Kidney (tissue), 13 donors: ENCODE measurements at regions not wholly inside any gene's neighbourhood (a gene's known extent, or its start where the extent isn't known, plus 50 kb on each side); places are given as distances from the start of the nearest gene placed in this dataset.

ENCODE experiments used
- DNase-seq, 5 donors: peaks; one replicate each; pipeline ENCODE4 v3.0.0-alpha.2; 2013 to 2020
- FAIRE-seq: peaks from 2 replicates; lab custom pipeline; 2012; peaks lifted over from hg19 to GRCh38; lab: Jason Lieb, UNC
- H3K27ac ChIP-seq, 2 donors: one replicate each; pipeline ENCODE4 v1.7.0; 2013; ENCODE audit warnings: low read depth in 2 of 2, low read length in 2 of 2, inconsistent platforms in 1 of 2
- H3K27me3 ChIP-seq: one replicate; pipeline ENCODE4 v1.7.1; 2013; ENCODE audit warnings: low read length, inconsistent platforms; ENCODE audit not compliant: control insufficient read depth, insufficient read depth
- H3K36me3 ChIP-seq, 3 donors: one replicate each; pipeline versions ENCODE4 v1.7.0 to v1.7.1; 2013; ENCODE audit warnings: low read length in 3 of 3, control low read depth in 1 of 3, inconsistent platforms in 1 of 3; ENCODE audit not compliant: insufficient read depth in 3 of 3, control insufficient read depth in 2 of 3
- H3K4me1 ChIP-seq, 3 donors: one replicate each; pipeline versions ENCODE4 v1.7.0 to v1.7.1; 2013; ENCODE audit warnings: low read length in 3 of 3, inconsistent platforms in 1 of 3, low read depth in 1 of 3; ENCODE audit not compliant: control insufficient read depth in 2 of 3, insufficient read depth in 2 of 3
- H3K4me3 ChIP-seq, 3 donors: one replicate each; pipeline versions ENCODE4 v1.7.0 to v1.8.1; 2013; ENCODE audit warnings: low read length in 3 of 3, control low read depth in 1 of 3, inconsistent platforms in 1 of 3
- H3K9ac ChIP-seq, 3 donors: one replicate each; pipeline versions ENCODE4 v1.7.0 to v1.7.1; 2013; ENCODE audit warnings: low read length in 3 of 3, control low read depth in 1 of 3, inconsistent platforms in 1 of 3
- H3K9me3 ChIP-seq, 3 donors: one replicate each; pipeline versions ENCODE4 v1.7.0 to v1.7.1; 2013; ENCODE audit warnings: low read length in 3 of 3, control low read depth in 1 of 3, inconsistent platforms in 1 of 3; ENCODE audit not compliant: control insufficient read depth in 2 of 3, insufficient read depth in 1 of 3
- intact Hi-C: fragments of 100-400 bp; cut with DNase I; formaldehyde crosslinking; loops from one replicate; pipeline ENCODE4 v1.11.1; 2022
- TF ChIP-seq, protein P1 (sequence below): IDR thresholded peaks from 3 replicates; pipeline ENCODE4 v1.5.1; 2012; ENCODE audit warnings: mild to moderate bottlenecking, moderate library complexity, borderline replicate concordance; ENCODE audit not compliant: insufficient read depth; ENCODE audit errors: extremely low read depth
- donor health status: control.
- donor health status: control.
- donor health status: control.
- donor health status: control.
- donor health status: control.
- donor health status: DM: yes; HTN: yes; CAD: no.
- donor health status: Normal renal cell carcinoma (clear cell type).

DNA sequence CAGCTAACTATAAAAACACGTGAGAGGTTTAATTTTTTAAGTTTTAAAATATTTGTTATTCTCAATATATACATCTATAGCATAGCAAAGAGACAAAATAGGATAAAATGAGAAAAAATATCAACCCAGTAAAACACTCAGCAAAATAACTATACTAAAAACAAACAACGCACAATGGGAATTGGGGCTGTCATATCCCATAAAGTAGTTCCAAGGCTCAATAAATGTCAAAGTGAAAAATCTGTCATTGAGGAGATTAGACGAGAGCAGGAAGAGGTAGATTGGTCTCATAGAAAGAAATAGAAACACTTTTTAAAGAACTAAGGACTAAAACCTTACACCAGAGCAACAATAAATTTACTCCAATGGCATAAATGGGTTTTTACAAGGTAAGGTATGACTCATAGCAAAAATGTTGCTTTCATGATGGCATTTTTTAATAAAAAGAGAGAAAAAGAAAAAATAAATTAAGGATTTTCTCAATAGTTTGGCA lies 153.7 kb downstream of the EVA1A start:
- H3K9ac ChIP-seq, result no peak overlapping the region
- no peaks in the 10 kb centered on the region for H3K36me3 ChIP-seq
- intact Hi-C loops, result no loop called here
- TF ChIP-seq, protein P1, sequence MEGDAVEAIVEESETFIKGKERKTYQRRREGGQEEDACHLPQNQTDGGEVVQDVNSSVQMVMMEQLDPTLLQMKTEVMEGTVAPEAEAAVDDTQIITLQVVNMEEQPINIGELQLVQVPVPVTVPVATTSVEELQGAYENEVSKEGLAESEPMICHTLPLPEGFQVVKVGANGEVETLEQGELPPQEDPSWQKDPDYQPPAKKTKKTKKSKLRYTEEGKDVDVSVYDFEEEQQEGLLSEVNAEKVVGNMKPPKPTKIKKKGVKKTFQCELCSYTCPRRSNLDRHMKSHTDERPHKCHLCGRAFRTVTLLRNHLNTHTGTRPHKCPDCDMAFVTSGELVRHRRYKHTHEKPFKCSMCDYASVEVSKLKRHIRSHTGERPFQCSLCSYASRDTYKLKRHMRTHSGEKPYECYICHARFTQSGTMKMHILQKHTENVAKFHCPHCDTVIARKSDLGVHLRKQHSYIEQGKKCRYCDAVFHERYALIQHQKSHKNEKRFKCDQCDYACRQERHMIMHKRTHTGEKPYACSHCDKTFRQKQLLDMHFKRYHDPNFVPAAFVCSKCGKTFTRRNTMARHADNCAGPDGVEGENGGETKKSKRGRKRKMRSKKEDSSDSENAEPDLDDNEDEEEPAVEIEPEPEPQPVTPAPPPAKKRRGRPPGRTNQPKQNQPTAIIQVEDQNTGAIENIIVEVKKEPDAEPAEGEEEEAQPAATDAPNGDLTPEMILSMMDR, result no peak
- DNase-seq, result no peak
- H3K27ac ChIP-seq, result no peak overlapping the region
- no peaks in the 10 kb centered on the region for H3K4me1 ChIP-seq
- peaks cover 0 to 5% (median 4%) of the 10 kb centered on the region in 3 donors for H3K9me3 ChIP-seq
- H3K4me3 ChIP-seq, result no peak overlapping the region
- no peak for FAIRE-seq
- no peaks in the 10 kb centered on the region for H3K27me3 ChIP-seq

DNA sequence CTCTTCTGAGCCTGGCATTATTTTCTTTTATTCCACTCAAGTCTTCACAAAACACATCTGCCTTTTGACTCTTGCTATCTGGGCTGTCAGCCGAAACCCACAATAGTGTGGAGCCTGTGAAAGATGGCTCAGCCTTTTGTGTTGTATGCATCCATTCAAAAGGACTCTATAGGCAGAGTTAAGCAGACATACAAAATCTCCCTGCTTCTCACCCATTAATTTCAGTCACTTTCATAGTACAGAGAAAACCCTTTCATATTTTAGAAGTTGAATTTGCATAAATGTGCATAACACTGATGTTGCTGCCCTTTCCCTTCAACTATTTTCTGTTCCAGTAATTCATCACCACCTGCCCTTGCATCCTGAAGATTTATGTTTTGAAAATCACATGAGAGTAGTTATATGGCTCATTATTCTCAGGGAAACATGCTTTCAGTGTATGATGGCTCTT lies 154.6 kb downstream of the EVA1A start:
- Histone ChIP-seq H3K4me1 (no peaks in the 10 kb centered on the region), H3K27me3 (no peaks in the 10 kb centered on the region), H3K9me3 (peaks cover 0 to 5% (median 4%) of the 10 kb centered on the region in 3 donors), H3K4me3 (no peak overlapping the region), H3K9ac (no peak overlapping the region), H3K36me3 (no peaks in the 10 kb centered on the region), H3K27ac (no peak overlapping the region)
- TF ChIP-seq, protein P1, result no peak
- intact Hi-C loops, result no loop called here
- no peak for FAIRE-seq
- no peak for DNase-seq

DNA sequence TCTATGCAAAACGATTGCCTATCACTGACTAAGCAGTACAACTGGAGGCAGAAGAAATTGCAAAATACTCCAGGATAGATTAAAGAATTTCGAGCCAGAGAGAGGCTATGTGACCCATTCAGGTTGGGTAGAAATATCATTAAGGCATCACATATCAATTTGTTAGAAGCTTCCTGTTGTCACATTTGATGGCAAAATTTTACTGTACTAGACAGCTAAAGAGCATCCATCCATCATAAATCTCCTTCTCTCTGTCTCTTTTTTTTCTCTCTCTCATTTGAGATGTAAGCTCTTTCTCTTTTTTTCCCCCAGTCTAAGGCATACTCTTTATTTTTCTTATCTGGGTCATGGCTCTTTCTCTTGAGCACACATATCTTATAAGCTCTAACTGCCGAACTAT lies 155.7 kb downstream of the EVA1A start:
- intact Hi-C loops, result no loop called here

More for the DNA sequence above, 155.7 kb downstream of the EVA1A start:
- H3K27me3 ChIP-seq, result no peaks in the 10 kb centered on the region
- TF ChIP-seq, protein P1, result no peak
- no peaks in the 10 kb centered on the region for H3K36me3 ChIP-seq
- no peak for DNase-seq
- FAIRE-seq, result no peak
- H3K9ac ChIP-seq, result no peak overlapping the region
- no peaks in the 10 kb centered on the region for H3K4me1 ChIP-seq
- H3K4me3 ChIP-seq, result no peak overlapping the region
- H3K9me3 ChIP-seq, result no peaks in the 10 kb centered on the region
- H3K27ac ChIP-seq, result no peak overlapping the region
